Fibroblast of villous mesenchyme (primary cell): ENCODE measurements at regions not wholly inside any gene's neighbourhood (a gene's known extent, or its start where the extent isn't known, plus 50 kb on each side); places are given as distances from the start of the nearest gene placed in this dataset.

Experiments
- DNase-seq: peaks from one replicate; pipeline ENCODE4 v3.0.0-alpha.2; 2010; ENCODE audit warnings: low read depth
- H3K4me3 ChIP-seq: 2 replicates; pipeline ENCODE4 v1.5.1; 2011; ENCODE audit warnings: low read depth, mild to moderate bottlenecking, low read length
- CTCF ChIP-seq: IDR thresholded peaks from 2 replicates; pipeline ENCODE4 v1.5.1; 2012; ENCODE audit warnings: low read depth, mild to moderate bottlenecking, low read length; ENCODE audit not compliant: insufficient read depth

GRCh38 chr7:131203291-131203976 is 124.2 kb upstream of the MKLN1 start:
- no peak for TF ChIP-seq CTCF
- peak; percentile 61 for DNase-seq
- H3K4me3 ChIP-seq, result no peak overlapping the region

DNA sequence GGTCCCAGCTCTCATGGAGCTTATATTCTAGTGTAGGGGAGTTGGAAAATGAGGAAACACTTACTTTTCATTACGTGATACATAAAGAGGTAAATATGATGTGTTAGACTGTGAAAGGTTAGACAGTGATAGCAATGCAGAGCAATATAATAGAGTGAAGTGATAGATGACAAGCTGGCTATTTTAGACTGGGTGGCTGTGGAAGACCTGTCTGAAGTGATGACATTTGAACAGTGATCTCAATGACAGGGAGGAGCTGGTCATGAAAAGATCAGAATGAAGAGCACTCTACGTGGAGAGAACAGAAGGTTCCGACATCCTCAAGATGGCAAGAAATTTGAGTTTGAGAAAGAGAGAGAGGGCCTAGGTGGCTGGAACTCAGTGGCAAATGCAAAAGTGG is 118.9 kb upstream of the MKLN1 start:
- no peak overlapping the region for H3K4me3 ChIP-seq
- TF ChIP-seq CTCF, result no peak
- DNase-seq, result no peak

DNA sequence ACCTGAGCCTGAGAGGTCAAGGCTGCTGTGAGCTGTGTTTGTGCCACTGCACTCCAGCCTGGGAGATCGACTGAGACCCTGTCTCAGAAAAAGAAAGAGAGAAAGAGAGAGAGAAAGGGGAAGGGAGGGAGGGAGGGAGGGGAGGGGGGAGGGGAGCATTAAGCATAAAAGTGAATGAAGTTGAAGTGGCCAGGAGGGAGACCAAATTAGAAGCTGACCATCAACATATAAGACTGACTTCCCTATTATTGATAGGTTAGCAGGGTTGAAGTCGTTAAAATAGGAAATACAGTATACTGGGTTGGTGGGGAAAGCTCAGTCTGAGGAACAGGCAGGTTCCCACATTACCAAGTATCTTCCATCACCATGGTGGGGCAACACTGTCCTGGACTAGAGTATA is 117.1 kb upstream of the MKLN1 start:
- no peak for DNase-seq
- no peak for TF ChIP-seq CTCF
- no peak overlapping the region for H3K4me3 ChIP-seq

GRCh38 chr7:131211500-131211899 is 116.2 kb upstream of the MKLN1 start:
- H3K4me3 ChIP-seq, result no peak overlapping the region
- DNase-seq, result no peak
- TF ChIP-seq CTCF, result no peak

DNA sequence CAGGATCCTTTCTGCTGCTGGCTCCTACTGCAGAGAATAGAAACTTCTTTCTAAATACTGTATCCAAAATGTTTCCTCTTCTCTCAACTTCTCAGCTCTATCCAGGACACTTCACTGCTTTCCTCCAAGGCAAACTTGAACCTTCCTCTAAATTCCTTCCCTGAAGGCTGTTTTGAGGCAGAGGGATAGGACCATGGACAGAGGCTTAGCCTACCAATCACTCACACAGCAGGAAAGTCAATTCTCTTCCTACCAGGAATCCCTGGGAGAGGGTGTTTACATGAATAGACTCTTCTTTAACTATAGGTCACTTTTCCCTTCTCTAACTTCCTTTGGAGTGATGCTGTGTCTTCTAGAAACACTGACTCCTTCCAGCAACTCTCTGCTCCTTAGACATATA is 115.6 kb upstream of the MKLN1 start:
- DNase-seq, result peak; percentile 43
- no peak overlapping the region for H3K4me3 ChIP-seq
- no peak for TF ChIP-seq CTCF

- TF ChIP-seq CTCF, result no peak
- DNase-seq, result peak; percentile 33
These were observed 108.9 kb upstream of the MKLN1 start for GRCh38 chr7:131218727-131219128.

DNA sequence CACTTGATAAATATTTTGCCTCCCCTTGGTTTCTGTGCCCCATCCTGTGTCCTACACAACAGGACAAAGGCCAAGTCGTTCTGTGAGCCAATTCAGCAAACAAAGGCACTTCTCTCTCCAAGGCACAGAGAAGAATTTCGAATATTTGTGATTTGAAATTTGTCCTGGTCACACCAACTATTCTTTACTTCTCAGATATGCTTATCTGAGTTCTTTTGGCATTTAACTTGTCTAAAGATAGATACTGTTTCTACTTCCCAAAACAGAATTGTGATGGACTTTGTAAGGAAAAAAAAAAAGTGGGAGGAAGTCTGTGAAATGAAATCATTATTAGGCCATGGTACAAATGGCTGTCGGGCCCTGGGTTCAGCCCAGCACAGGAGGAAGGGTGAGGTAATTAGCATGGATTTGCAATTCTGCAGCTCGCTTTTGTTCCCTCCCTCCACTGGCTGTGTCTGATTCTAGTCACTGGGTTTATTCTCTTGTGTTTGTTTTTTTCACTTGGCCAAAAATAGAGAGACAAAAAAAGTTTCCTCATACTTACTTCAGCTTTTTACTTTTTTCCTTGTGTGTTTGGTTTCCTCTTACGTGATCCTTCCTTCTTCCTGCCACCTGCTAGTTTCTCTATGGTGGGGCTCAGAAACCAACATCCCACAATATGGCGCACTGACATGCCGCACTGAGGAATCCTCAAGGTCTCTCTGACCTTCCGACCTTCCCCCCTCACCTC is 108.2 kb upstream of the MKLN1 start:
- no peak overlapping the region for H3K4me3 ChIP-seq
- no peak for TF ChIP-seq CTCF
- no peak for DNase-seq

More at GRCh38 chr7:131218727-131219128, 108.9 kb upstream of the MKLN1 start:
- H3K4me3 ChIP-seq, result no peak overlapping the region
